HUES64 (cell line): ENCODE measurements at regions not wholly inside any gene's neighbourhood (a gene's known extent, or its start where the extent isn't known, plus 50 kb on each side); places are given as distances from the start of the nearest gene placed in this dataset.
"Not testable (repeated sequence)": the region's sequence is repeated elsewhere in the genome, so short reads cannot be mapped to it uniquely, and the experiment has no call there.

Experiments used
- H3K27ac ChIP-seq: 2 replicates; pipeline ENCODE4 v1.7.0; 2013; ENCODE audit warnings: low read depth, low read length, inconsistent platforms
- H3K27me3 ChIP-seq: 2 replicates; pipeline ENCODE4 v1.6.1; 2013; ENCODE audit warnings: mild to moderate bottlenecking, low read length; ENCODE audit not compliant: insufficient read depth
- H3K36me3 ChIP-seq: 2 replicates; pipeline ENCODE4 v1.6.1; 2013; ENCODE audit warnings: mild to moderate bottlenecking, low read length; ENCODE audit not compliant: insufficient read depth
- H3K4me1 ChIP-seq: 2 replicates; pipeline ENCODE4 v1.6.1; 2013; ENCODE audit warnings: mild to moderate bottlenecking, low read length, moderate library complexity; ENCODE audit not compliant: insufficient read depth
- H3K4me3 ChIP-seq: 2 replicates; pipeline ENCODE4 v1.5.1; 2013; ENCODE audit warnings: mild to moderate bottlenecking, low read length, moderate library complexity
- H3K9ac ChIP-seq: 2 replicates; pipeline ENCODE4 v1.6.1; 2013; ENCODE audit warnings: mild to moderate bottlenecking, low read depth, low read length
- H3K9me3 ChIP-seq: 2 replicates; pipeline ENCODE4 v1.6.1; 2013; ENCODE audit warnings: low read depth, low read length; ENCODE audit not compliant: insufficient read depth
- WGBS: fragments of 150-250, 120-280 bp; methylation state at CpG from one replicate; pipeline ENCODE4 v1.1.7; 2013; ENCODE audit warnings: missing lambda C conversion rate; 5-methylcytosine and 5-hydroxymethylcytosine counted together

- not testable (repeated sequence) for H3K27ac ChIP-seq, H3K36me3 ChIP-seq, H3K4me1 ChIP-seq, H3K4me3 ChIP-seq, H3K27me3 ChIP-seq, H3K9ac ChIP-seq
- 86% methylated on average over 13 of the region's 13 CpGs for WGBS
- peaks cover 91% of the 10 kb centered on the region for H3K9me3 ChIP-seq
These were observed 290.2 kb downstream of the GOLGA6L6 start for GRCh38 chr15:20251214-20252005.

GRCh38 chr15:20250206-20250605 lies 291.4 kb downstream of the GOLGA6L6 start:
- H3K36me3 ChIP-seq, H3K4me3 ChIP-seq, H3K27me3 ChIP-seq, H3K9ac ChIP-seq, H3K4me1 ChIP-seq, H3K27ac ChIP-seq: not testable (repeated sequence)
- peaks cover 92% of the 10 kb centered on the region for H3K9me3 ChIP-seq
- 71% methylated on average over 2 of the region's 3 CpGs for WGBS

- 84% methylated on average over 2 of the region's 2 CpGs for WGBS
- not testable (repeated sequence) for H3K27ac ChIP-seq
These were observed 292.0 kb downstream of the GOLGA6L6 start for GRCh38 chr15:20249677-20249970.

GRCh38 chr15:20248434-20248833 lies 293.2 kb downstream of the GOLGA6L6 start:
- not testable (repeated sequence) for H3K36me3 ChIP-seq, H3K27ac ChIP-seq, H3K9ac ChIP-seq, H3K4me1 ChIP-seq, H3K4me3 ChIP-seq, H3K27me3 ChIP-seq
- peaks cover 94% of the 10 kb centered on the region for H3K9me3 ChIP-seq
- whole genome bisulfite sequencing = 86% methylated on average over 4 of the region's 4 CpGs

More at GRCh38 chr15:20249677-20249970, 292.0 kb downstream of the GOLGA6L6 start:
- Histone ChIP-seq H3K9me3 (peaks cover 92% of the 10 kb centered on the region), H3K4me3 (0 out of 2 replicates have a peak overlapping the region, but pooled peaks have one; percentile 1)
- not testable (repeated sequence) for H3K4me1 ChIP-seq, H3K27me3 ChIP-seq, H3K36me3 ChIP-seq, H3K9ac ChIP-seq

GRCh38 chr15:20247137-20247536 lies 294.5 kb downstream of the GOLGA6L6 start:
- H3K27ac ChIP-seq, H3K4me3 ChIP-seq, H3K4me1 ChIP-seq, H3K27me3 ChIP-seq, H3K36me3 ChIP-seq, H3K9ac ChIP-seq: not testable (repeated sequence)
- 69% methylated on average over 6 of the region's 6 CpGs for WGBS
- peaks cover 92% of the 10 kb centered on the region for H3K9me3 ChIP-seq

- not testable (repeated sequence) for H3K9ac ChIP-seq
- H3K9me3 ChIP-seq = peaks cover 92% of the 10 kb centered on the region
- 72% methylated on average over 8 of the region's 8 CpGs for WGBS
These were observed 295.0 kb downstream of the GOLGA6L6 start for GRCh38 chr15:20246624-20247023.

GRCh38 chr15:20245856-20246255 lies 295.7 kb downstream of the GOLGA6L6 start:
- H3K9me3 ChIP-seq = peaks cover 92% of the 10 kb centered on the region
- not testable (repeated sequence) for H3K36me3 ChIP-seq
- WGBS = 87% methylated on average over 3 of the region's 3 CpGs

More at GRCh38 chr15:20246624-20247023, 295.0 kb downstream of the GOLGA6L6 start:
- not testable (repeated sequence) for H3K4me1 ChIP-seq, H3K4me3 ChIP-seq, H3K27ac ChIP-seq, H3K36me3 ChIP-seq, H3K27me3 ChIP-seq

GRCh38 chr15:20244792-20245191 lies 296.8 kb downstream of the GOLGA6L6 start:
- H3K36me3 ChIP-seq, H3K4me1 ChIP-seq, H3K27ac ChIP-seq, H3K4me3 ChIP-seq, H3K9ac ChIP-seq, H3K27me3 ChIP-seq: not testable (repeated sequence)
- H3K9me3 ChIP-seq = peaks cover 92% of the 10 kb centered on the region
- 87% methylated on average over 17 of the region's 17 CpGs for WGBS

More at GRCh38 chr15:20245856-20246255, 295.7 kb downstream of the GOLGA6L6 start:
- H3K27me3 ChIP-seq, H3K27ac ChIP-seq, H3K4me1 ChIP-seq, H3K9ac ChIP-seq, H3K4me3 ChIP-seq: not testable (repeated sequence)

- not testable (repeated sequence) for H3K4me3 ChIP-seq, H3K4me1 ChIP-seq, H3K36me3 ChIP-seq, H3K27ac ChIP-seq, H3K9ac ChIP-seq, H3K27me3 ChIP-seq
- peaks cover 90% of the 10 kb centered on the region for H3K9me3 ChIP-seq
- 70% methylated on average over 11 of the region's 12 CpGs for WGBS
These were observed 297.9 kb downstream of the GOLGA6L6 start for GRCh38 chr15:20243486-20244240.

- peaks cover 86% of the 10 kb centered on the region for H3K9me3 ChIP-seq
- not testable (repeated sequence) for H3K4me1 ChIP-seq, H3K27me3 ChIP-seq, H3K27ac ChIP-seq, H3K4me3 ChIP-seq, H3K9ac ChIP-seq, H3K36me3 ChIP-seq
- WGBS = 82% methylated on average over 14 of the region's 14 CpGs
These were observed 301.2 kb downstream of the GOLGA6L6 start for GRCh38 chr15:20240366-20240917.

GRCh38 chr15:20239186-20239585 lies 302.4 kb downstream of the GOLGA6L6 start:
- 93% methylated on average over 4 of the region's 4 CpGs for WGBS

More at GRCh38 chr15:20239186-20239585, 302.4 kb downstream of the GOLGA6L6 start:
- H3K4me3 ChIP-seq, H3K27me3 ChIP-seq, H3K27ac ChIP-seq, H3K9ac ChIP-seq, H3K4me1 ChIP-seq, H3K36me3 ChIP-seq: not testable (repeated sequence)
- H3K9me3 ChIP-seq = peaks cover 84% of the 10 kb centered on the region
